ENCODE measurements at regions not wholly inside any gene's neighbourhood (a gene's known extent, or its start where the extent isn't known, plus 50 kb on each side); places are given as distances from the start of the nearest gene placed in this dataset.

GRCh38 chr14:101330416-101331140 lies 230.7 kb upstream of the DIO3 start:
- no peak for DNase-seq (ENCODE audit: low read depth)

- no peak for DNase-seq (ENCODE audit: low read depth)
Observed at GRCh38 chr14:101331141-101331525, 230.2 kb upstream of the DIO3 start.

GRCh38 chr14:101331661-101332169 lies 229.6 kb upstream of the DIO3 start:
- DNase-seq (ENCODE audit: low read depth) = no peak

GRCh38 chr14:101332281-101332680 lies 229.0 kb upstream of the DIO3 start:
- no peak for DNase-seq (ENCODE audit: low read depth)

GRCh38 chr14:101333335-101334280 lies 227.7 kb upstream of the DIO3 start:
- no peak for DNase-seq (ENCODE audit: low read depth)

- no peak for DNase-seq (ENCODE audit: low read depth)
Observed at GRCh38 chr14:101334656-101335055, 226.6 kb upstream of the DIO3 start.

- no peak for DNase-seq (ENCODE audit: low read depth)
Observed at GRCh38 chr14:101335061-101335661, 226.1 kb upstream of the DIO3 start.

GRCh38 chr14:101336183-101336582 lies 225.1 kb upstream of the DIO3 start:
- DNase-seq (ENCODE audit: low read depth) = no peak

GRCh38 chr14:101337053-101337452 lies 224.2 kb upstream of the DIO3 start:
- DNase-seq (ENCODE audit: low read depth) = no peak

GRCh38 chr14:101340556-101340955 lies 220.7 kb upstream of the DIO3 start:
- no peak for DNase-seq (ENCODE audit: low read depth)

- DNase-seq (ENCODE audit: low read depth) = no peak
Observed at GRCh38 chr14:101347893-101348777, 213.2 kb upstream of the DIO3 start.

GRCh38 chr14:101349108-101349507 lies 212.2 kb upstream of the DIO3 start:
- no peak for DNase-seq (ENCODE audit: low read depth)

GRCh38 chr14:101350021-101350420 lies 211.3 kb upstream of the DIO3 start:
- no peak for DNase-seq (ENCODE audit: low read depth)

GRCh38 chr14:101350691-101351090 lies 210.6 kb upstream of the DIO3 start:
- no peak for DNase-seq (ENCODE audit: low read depth)

- DNase-seq (ENCODE audit: low read depth) = no peak
Observed at GRCh38 chr14:101351146-101351545, 210.1 kb upstream of the DIO3 start.

- no peak for DNase-seq (ENCODE audit: low read depth)
Observed at GRCh38 chr14:101351769-101352168, 209.5 kb upstream of the DIO3 start.

GRCh38 chr14:101352567-101352966 lies 208.7 kb upstream of the DIO3 start:
- DNase-seq (ENCODE audit: low read depth) = no peak

GRCh38 chr14:101353422-101353821 lies 207.9 kb upstream of the DIO3 start:
- DNase-seq (ENCODE audit: low read depth) = no peak

GRCh38 chr14:101354726-101355125 lies 206.6 kb upstream of the DIO3 start:
- no peak for DNase-seq (ENCODE audit: low read depth)

GRCh38 chr14:101355284-101355683 lies 206.0 kb upstream of the DIO3 start:
- DNase-seq (ENCODE audit: low read depth) = no peak

- no peak for DNase-seq (ENCODE audit: low read depth)
Observed at GRCh38 chr14:101357038-101357437, 204.3 kb upstream of the DIO3 start.
